ENCODE measurements at regions not wholly inside any gene's neighbourhood (a gene's known extent, or its start where the extent isn't known, plus 50 kb on each side); places are given as distances from the start of the nearest gene placed in this dataset.

- Histone ChIP-seq H3K4me3 (no peak overlapping the region), H3K79me2 (ENCODE audit: insufficient read depth) (no peaks in the 10 kb centered on the region), H2AFZ (no peak overlapping the region), H3K9me2 (ENCODE audit: insufficient read depth) (no peaks in the 10 kb centered on the region), H3K27ac (no peak overlapping the region), H3K9me3 (ENCODE audit: low read depth) (no peaks in the 10 kb centered on the region), H3F3A (ENCODE audit: insufficient read depth) (no peaks in the 10 kb centered on the region), H4K20me1 (ENCODE audit: insufficient read depth) (no peaks in the 10 kb centered on the region), H3K4me2 (ENCODE audit: unreplicated experiment) (no peak overlapping the region), H3K27me3 (replicated peaks; ENCODE audit: insufficient read depth) (no peaks in the 10 kb centered on the region), H3K9ac (no peak overlapping the region), H3K4me1 (ENCODE audit: insufficient read depth) (no peaks in the 10 kb centered on the region), H3K36me3 (ENCODE audit: low read depth) (no peaks in the 10 kb centered on the region)
- WGBS, 2 experiments (ENCODE audit: low coverage in 1 of 2, low lambda C conversion rate in 2 of 2, missing lambda C conversion rate in 2 of 2) = 7 to 8% methylated on average over 8 of the region's 8 CpGs
- in situ Hi-C loops (cut with MboI) = no loop called here
- no peak for DNase-seq
- no peak for TF ChIP-seq EZH2phosphoT487 (IDR thresholded peaks at IDR 0.05; ENCODE audit: insufficient read depth, low read depth)
- no peak for TF ChIP-seq EZH2 (IDR thresholded peaks at IDR 0.05; ENCODE audit: insufficient read depth, poor library complexity, severe bottlenecking)
Measured at GRCh38 chr4:41839916-41840854, 91.7 kb upstream of the PHOX2B start.

DNA sequence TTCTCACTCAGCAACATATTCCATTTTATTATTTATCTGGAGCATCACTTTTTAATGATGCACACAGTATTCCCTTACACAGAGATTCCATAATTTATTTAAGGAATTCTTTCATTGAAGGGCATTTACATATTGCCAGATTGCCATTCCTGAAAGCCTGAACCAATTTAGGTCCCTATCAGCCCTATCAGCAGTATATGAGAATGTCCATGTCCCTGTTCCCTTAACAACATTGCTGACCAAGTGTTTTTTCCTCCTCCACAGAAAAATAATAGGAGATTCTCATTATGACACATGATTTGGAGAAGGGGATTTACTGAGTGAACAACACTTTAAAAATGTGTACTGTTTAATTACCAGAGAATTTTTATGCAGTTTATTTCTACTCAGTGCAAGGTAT lies 90.1 kb upstream of the PHOX2B start:
- Histone ChIP-seq H3K27ac (no peak overlapping the region), H3K79me2 (ENCODE audit: insufficient read depth) (no peaks in the 10 kb centered on the region), H3K4me3 (no peak overlapping the region), H3F3A (ENCODE audit: insufficient read depth) (no peaks in the 10 kb centered on the region), H3K4me1 (ENCODE audit: insufficient read depth) (no peaks in the 10 kb centered on the region), H3K27me3 (replicated peaks; ENCODE audit: insufficient read depth) (no peaks in the 10 kb centered on the region), H3K9me3 (ENCODE audit: low read depth) (no peaks in the 10 kb centered on the region), H3K4me2 (ENCODE audit: unreplicated experiment) (no peak overlapping the region), H2AFZ (no peak overlapping the region), H3K36me3 (ENCODE audit: low read depth) (no peaks in the 10 kb centered on the region), H3K9me2 (ENCODE audit: insufficient read depth) (no peaks in the 10 kb centered on the region), H4K20me1 (ENCODE audit: insufficient read depth) (no peaks in the 10 kb centered on the region), H3K9ac (no peak overlapping the region)
- in situ Hi-C loops (cut with MboI) = no loop called here
- TF ChIP-seq EZH2phosphoT487 (IDR thresholded peaks at IDR 0.05; ENCODE audit: insufficient read depth, low read depth) (no peak), EZH2 (IDR thresholded peaks at IDR 0.05; ENCODE audit: insufficient read depth, poor library complexity, severe bottlenecking) (no peak)
- DNase-seq = no peak

DNA sequence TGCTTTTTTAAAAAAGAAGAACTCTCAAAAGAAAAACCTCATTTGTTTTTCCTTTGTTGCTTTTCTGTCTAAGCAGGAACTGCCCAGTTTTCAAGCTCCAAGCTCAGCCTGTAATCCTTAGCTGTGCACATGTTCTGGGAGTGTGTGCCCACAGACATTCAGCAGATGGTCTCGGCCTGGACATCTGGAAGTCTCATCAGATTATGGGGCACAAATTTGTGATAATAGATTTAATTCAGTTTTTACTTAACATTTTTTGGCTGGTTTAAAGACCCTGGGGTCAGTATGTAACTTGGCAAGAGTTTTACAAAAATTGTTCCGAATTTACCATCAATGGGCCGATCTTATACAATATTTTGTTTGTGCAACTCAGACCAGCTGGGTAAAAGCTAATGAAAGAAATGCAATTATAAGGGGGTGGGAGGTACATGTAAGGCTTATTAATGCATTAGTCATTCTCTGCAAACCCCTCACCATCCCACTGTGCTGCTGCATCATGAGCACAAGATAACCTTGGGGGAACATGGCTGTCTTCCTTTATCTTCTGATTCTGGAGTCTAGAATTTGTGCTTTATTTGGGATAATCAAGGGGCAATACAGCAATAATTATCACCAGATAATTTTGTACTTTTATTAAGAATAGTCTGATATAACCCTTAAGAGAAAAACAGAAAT lies 86.9 kb upstream of the PHOX2B start:
- WGBS, 2 experiments (ENCODE audit: low coverage in 1 of 2, low lambda C conversion rate in 2 of 2, missing lambda C conversion rate in 2 of 2) = 26 to 27% methylated on average over 3 of the region's 3 CpGs

DNA sequence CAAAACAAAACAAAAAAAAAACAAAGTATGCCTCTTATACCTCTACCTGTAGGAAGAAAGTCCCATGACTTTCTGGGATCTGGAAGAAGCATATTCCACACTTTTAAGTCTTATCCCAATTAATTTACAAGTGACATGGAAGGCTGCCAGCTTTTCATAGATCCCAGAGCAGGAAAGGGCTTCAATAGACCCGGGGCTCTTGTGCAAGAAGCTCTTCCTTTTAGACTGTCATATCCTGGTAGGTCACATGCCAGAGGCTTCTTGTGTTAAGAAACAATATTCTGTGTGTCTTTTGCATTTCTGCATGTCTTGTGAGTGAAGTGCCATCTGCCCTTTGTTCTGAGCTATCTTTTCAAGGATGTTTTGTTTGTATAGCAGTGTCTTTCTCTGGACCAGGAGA lies 84.4 kb upstream of the PHOX2B start:
- in situ Hi-C loops (cut with MboI) = no loop called here
- Histone ChIP-seq H3F3A (ENCODE audit: insufficient read depth) (no peaks in the 10 kb centered on the region), H4K20me1 (ENCODE audit: insufficient read depth) (no peaks in the 10 kb centered on the region), H3K4me3 (no peak overlapping the region), H3K36me3 (ENCODE audit: low read depth) (no peaks in the 10 kb centered on the region), H3K79me2 (ENCODE audit: insufficient read depth) (no peaks in the 10 kb centered on the region), H3K4me1 (ENCODE audit: insufficient read depth) (no peaks in the 10 kb centered on the region), H3K27me3 (replicated peaks; ENCODE audit: insufficient read depth) (no peaks in the 10 kb centered on the region), H3K9me3 (ENCODE audit: low read depth) (no peaks in the 10 kb centered on the region), H2AFZ (no peak overlapping the region), H3K9ac (no peak overlapping the region), H3K9me2 (ENCODE audit: insufficient read depth) (no peaks in the 10 kb centered on the region), H3K27ac (no peak overlapping the region), H3K4me2 (ENCODE audit: unreplicated experiment) (no peak overlapping the region)
- TF ChIP-seq EZH2phosphoT487 (IDR thresholded peaks at IDR 0.05; ENCODE audit: insufficient read depth, low read depth) (no peak), EZH2 (IDR thresholded peaks at IDR 0.05; ENCODE audit: insufficient read depth, poor library complexity, severe bottlenecking) (no peak)
- no peak for DNase-seq
- 0% methylated on average over 1 of the region's 1 CpG for WGBS, 2 experiments (ENCODE audit: low coverage in 1 of 2, low lambda C conversion rate in 2 of 2, missing lambda C conversion rate in 2 of 2)

More for the DNA sequence above, 86.9 kb upstream of the PHOX2B start:
- Histone ChIP-seq H3K4me3 (no peak overlapping the region), H3K27ac (no peak overlapping the region), H3K9ac (no peak overlapping the region), H3K36me3 (ENCODE audit: low read depth) (no peaks in the 10 kb centered on the region), H4K20me1 (ENCODE audit: insufficient read depth) (no peaks in the 10 kb centered on the region), H3K4me1 (ENCODE audit: insufficient read depth) (no peaks in the 10 kb centered on the region), H3K4me2 (ENCODE audit: unreplicated experiment) (no peak overlapping the region), H3K9me3 (ENCODE audit: low read depth) (no peaks in the 10 kb centered on the region), H2AFZ (no peak overlapping the region), H3K9me2 (ENCODE audit: insufficient read depth) (no peaks in the 10 kb centered on the region), H3K79me2 (ENCODE audit: insufficient read depth) (no peaks in the 10 kb centered on the region), H3K27me3 (replicated peaks; ENCODE audit: insufficient read depth) (no peaks in the 10 kb centered on the region), H3F3A (ENCODE audit: insufficient read depth) (no peaks in the 10 kb centered on the region)
- in situ Hi-C loops (cut with MboI) = no loop called here
- no peak for DNase-seq
- no peak for TF ChIP-seq EZH2phosphoT487 (IDR thresholded peaks at IDR 0.05; ENCODE audit: insufficient read depth, low read depth)
- no peak for TF ChIP-seq EZH2 (IDR thresholded peaks at IDR 0.05; ENCODE audit: insufficient read depth, poor library complexity, severe bottlenecking)

All from GM23248 (cell line).